Left ventricle myocardium superior (tissue), 1 donor: ENCODE measurements at regions not wholly inside any gene's neighbourhood (a gene's known extent, or its start where the extent isn't known, plus 50 kb on each side); places are given as distances from the start of the nearest gene placed in this dataset.

ENCODE experiments used
- ATAC-seq: fragments of 200-7000 bp; cut with Tn5 transposase; one replicate; pipeline ENCODE4 v1.9.1; 2020; ENCODE audit warnings: mild to moderate bottlenecking, moderate library complexity
- DNase-seq: peaks from one replicate; pipeline ENCODE4 v3.0.0-alpha.2; 2020
- intact Hi-C: fragments of 100-400 bp; cut with micrococcal nuclease; formaldehyde crosslinking; loops from one replicate; pipeline ENCODE4 v1.11.0; 2022
- donor health status: DM: no; HTN: yes; CAD: no; lungs with severe emphysema.

- intact Hi-C loops, result no loop called here
- DNase-seq (no peak), ATAC-seq (no peak)
Observed at GRCh38 chr9:11757408-11757807, 935.8 kb upstream of the TYRP1 start.

GRCh38 chr9:11758016-11758415, 935.2 kb upstream of the TYRP1 start:
- ATAC-seq (no peak), DNase-seq (no peak)
- intact Hi-C loops, result no loop called here

GRCh38 chr9:11779971-11780370, 913.2 kb upstream of the TYRP1 start:
- ATAC-seq, result no peak
- DNase-seq, result no peak
- intact Hi-C loops, result no loop called here

DNA sequence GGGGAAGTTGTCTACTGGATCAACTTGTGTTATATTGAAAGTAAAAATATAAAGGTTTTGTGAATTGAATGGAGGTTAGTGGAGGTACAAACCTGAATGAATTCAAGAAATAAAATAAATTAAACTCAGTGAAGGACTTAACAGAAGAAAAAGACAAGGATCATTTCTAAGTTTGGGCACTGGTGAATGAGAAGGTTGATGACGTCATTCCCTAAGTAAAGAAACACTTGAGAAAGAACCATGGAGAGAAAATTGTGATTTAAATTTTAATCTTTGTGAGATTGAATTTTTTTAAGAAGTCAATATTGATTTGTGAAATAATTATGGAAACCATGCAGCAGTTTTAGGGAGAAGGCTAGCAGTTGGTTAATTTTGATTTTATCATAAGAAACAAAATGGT, 900.3 kb upstream of the TYRP1 start:
- ATAC-seq, result no peak
- intact Hi-C loops, result no loop called here
- no peak for DNase-seq

- no peak for ATAC-seq
Observed at GRCh38 chr9:11794984-11795383, 898.2 kb upstream of the TYRP1 start.

GRCh38 chr9:11805969-11806368, 887.2 kb upstream of the TYRP1 start:
- intact Hi-C loops, result no loop called here
- no peak for ATAC-seq
- no peak for DNase-seq

More at GRCh38 chr9:11794984-11795383, 898.2 kb upstream of the TYRP1 start:
- no peak for DNase-seq
- intact Hi-C loops, result no loop called here

- intact Hi-C loops, result no loop called here
- no peak for DNase-seq
Observed at GRCh38 chr9:11821306-11821975, 871.7 kb upstream of the TYRP1 start.

GRCh38 chr9:11828201-11828600, 865.0 kb upstream of the TYRP1 start:
- intact Hi-C loops, result no loop called here
- no peak for ATAC-seq

More at GRCh38 chr9:11821306-11821975, 871.7 kb upstream of the TYRP1 start:
- no peak for ATAC-seq

GRCh38 chr9:11833056-11833455, 860.1 kb upstream of the TYRP1 start:
- intact Hi-C loops, result no loop called here
- DNase-seq (no peak), ATAC-seq (no peak)

More at GRCh38 chr9:11828201-11828600, 865.0 kb upstream of the TYRP1 start:
- no peak for DNase-seq

GRCh38 chr9:11868795-11869194, 824.4 kb upstream of the TYRP1 start:
- DNase-seq, result no peak
- intact Hi-C loops, result no loop called here
- ATAC-seq, result no peak

- DNase-seq (no peak), ATAC-seq (no peak)
- intact Hi-C loops, result no loop called here
Observed at GRCh38 chr9:11871852-11872251, 821.3 kb upstream of the TYRP1 start.

GRCh38 chr9:11872471-11872870, 820.7 kb upstream of the TYRP1 start:
- ATAC-seq (no peak), DNase-seq (no peak)
- intact Hi-C loops, result no loop called here

DNA sequence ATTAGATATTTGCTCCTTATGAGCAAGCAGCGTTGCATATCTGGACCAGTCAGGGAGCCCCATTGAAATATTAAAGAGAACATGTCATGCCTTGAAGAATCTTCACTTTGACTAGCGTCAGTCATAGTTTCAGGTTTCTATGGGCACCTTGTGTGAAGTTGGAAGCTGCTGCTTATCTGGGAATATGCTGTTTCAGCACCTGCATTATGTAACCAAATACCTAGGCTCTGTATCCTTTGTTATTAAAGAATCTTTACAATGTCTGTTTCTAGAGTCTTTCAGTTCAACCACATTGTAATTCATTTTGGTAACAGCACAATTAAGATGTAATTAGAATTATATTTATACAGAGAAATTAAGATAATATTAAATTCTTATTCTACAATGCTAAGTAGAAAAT, 818.8 kb upstream of the TYRP1 start:
- intact Hi-C loops, result no loop called here
- DNase-seq (no peak), ATAC-seq (no peak)

GRCh38 chr9:11892401-11892800, 800.8 kb upstream of the TYRP1 start:
- intact Hi-C loops, result no loop called here
- no peak for DNase-seq

GRCh38 chr9:11893331-11893730, 799.9 kb upstream of the TYRP1 start:
- no peak for DNase-seq
- ATAC-seq, result no peak
- intact Hi-C loops, result no loop called here

More at GRCh38 chr9:11892401-11892800, 800.8 kb upstream of the TYRP1 start:
- ATAC-seq, result no peak

- intact Hi-C loops, result no loop called here
- DNase-seq (no peak), ATAC-seq (no peak)
Observed at GRCh38 chr9:11894136-11894535, 799.0 kb upstream of the TYRP1 start.

GRCh38 chr9:11902610-11903009, 790.6 kb upstream of the TYRP1 start:
- intact Hi-C loops, result no loop called here

DNA sequence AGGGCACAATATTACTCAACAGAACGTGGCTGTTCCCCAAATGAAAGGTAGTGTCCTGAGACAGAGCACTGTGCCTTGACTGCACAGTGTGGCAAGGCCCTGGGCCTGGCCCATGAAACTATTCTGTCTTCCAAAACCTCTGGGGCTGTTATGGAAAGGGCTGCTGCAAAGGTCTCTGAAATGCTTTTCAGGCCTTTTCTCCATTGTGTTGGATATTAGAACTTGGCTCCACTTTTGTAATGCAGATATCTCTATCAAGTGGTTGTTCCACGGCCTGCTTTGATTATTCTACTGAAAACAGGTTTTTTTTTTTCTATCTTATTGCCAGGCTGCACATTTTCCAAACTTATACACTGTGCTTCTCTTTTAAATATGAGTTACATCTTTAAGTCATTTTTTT, 777.5 kb upstream of the TYRP1 start:
- intact Hi-C loops, result no loop called here
- DNase-seq (no peak), ATAC-seq (no peak)

More at GRCh38 chr9:11902610-11903009, 790.6 kb upstream of the TYRP1 start:
- ATAC-seq, result no peak
- no peak for DNase-seq

- intact Hi-C loops, result no loop called here
- no peak for DNase-seq
Observed at GRCh38 chr9:11928871-11929321, 764.3 kb upstream of the TYRP1 start.

GRCh38 chr9:11931109-11931508, 762.1 kb upstream of the TYRP1 start:
- DNase-seq, result no peak
- no peak for ATAC-seq
- intact Hi-C loops, result no loop called here

More at GRCh38 chr9:11928871-11929321, 764.3 kb upstream of the TYRP1 start:
- ATAC-seq, result no peak

- ATAC-seq, result no peak
- intact Hi-C loops, result no loop called here
- no peak for DNase-seq
Observed at GRCh38 chr9:11931751-11932150, 761.4 kb upstream of the TYRP1 start.
